ENCODE measurements at regions not wholly inside any gene's neighbourhood (a gene's known extent, or its start where the extent isn't known, plus 50 kb on each side); places are given as distances from the start of the nearest gene placed in this dataset.

DNA sequence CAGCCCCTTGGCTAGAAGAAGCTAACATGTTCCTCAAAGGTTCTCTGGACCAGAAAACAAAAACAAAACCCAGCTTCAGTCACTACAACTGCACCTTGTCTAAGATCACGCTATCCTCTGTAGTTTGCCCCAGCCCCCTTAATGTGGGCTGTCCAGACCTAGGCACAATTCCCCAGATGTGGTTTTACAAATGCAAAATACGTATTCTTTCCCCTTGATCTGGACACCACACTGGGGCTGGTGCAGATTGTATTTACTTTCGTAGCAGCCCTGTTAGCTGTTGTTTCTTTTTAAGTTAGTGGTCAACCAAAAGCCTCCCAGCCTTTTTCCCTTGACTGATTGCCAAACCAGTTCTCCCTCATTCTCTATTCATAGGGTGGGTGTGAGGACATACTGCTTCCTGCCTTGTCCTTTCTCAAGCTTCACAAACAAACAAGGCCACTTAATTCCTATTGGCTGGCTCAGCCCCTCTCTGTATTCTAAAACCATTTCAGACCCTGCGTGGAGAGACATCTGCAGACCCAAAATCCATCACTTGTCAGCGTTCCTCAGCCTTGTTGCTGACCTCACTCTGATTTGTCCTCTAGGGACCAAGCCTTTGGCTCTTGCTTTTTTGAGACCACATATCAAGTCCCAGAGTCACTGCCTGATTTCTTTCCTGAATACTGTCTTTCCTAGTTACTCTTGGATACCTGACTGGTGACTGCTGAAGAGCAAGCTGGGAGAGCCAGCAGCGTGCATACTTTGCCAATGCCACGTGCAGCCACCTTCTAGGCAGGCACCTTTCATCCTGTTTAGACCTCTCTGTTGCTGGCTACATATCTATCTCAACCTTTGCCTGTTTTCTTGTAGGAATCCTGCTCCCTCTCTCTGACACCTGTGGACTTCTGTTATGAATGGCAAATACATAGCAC is 96.4 kb upstream of the RAB3GAP2 start:
- TF ChIP-seq, protein P1, sequence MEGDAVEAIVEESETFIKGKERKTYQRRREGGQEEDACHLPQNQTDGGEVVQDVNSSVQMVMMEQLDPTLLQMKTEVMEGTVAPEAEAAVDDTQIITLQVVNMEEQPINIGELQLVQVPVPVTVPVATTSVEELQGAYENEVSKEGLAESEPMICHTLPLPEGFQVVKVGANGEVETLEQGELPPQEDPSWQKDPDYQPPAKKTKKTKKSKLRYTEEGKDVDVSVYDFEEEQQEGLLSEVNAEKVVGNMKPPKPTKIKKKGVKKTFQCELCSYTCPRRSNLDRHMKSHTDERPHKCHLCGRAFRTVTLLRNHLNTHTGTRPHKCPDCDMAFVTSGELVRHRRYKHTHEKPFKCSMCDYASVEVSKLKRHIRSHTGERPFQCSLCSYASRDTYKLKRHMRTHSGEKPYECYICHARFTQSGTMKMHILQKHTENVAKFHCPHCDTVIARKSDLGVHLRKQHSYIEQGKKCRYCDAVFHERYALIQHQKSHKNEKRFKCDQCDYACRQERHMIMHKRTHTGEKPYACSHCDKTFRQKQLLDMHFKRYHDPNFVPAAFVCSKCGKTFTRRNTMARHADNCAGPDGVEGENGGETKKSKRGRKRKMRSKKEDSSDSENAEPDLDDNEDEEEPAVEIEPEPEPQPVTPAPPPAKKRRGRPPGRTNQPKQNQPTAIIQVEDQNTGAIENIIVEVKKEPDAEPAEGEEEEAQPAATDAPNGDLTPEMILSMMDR (IDR thresholded peaks at IDR 0.05; ENCODE audit: low read length, missing control alignments): no peak
- DNase-seq (ENCODE audit: low read depth): peak; percentile 7

DNA sequence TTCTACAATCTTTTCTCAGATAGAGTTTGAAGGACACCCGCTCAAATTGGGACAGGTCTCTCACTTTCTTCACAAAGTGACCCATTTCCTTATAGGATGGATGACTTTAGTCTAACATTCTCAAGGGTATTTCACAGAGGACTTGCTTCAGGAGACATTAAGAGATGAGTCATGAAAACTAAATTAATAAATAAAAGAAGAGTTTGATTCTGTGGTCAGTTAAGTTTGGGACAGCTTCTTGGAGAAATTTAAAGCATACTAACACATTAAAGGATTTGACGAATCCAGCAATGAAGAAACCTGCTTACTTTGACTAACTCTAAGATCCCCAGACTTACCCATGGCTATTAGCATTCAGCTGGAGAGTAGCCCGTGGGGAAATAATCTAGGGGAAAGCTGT is 95.6 kb upstream of the RAB3GAP2 start:
- TF ChIP-seq, protein P1 (IDR thresholded peaks at IDR 0.05; ENCODE audit: low read length, missing control alignments): no peak
- H3K4me3 ChIP-seq (replicated peaks; ENCODE audit: low read depth, low read length): no peak overlapping the region
- DNase-seq (ENCODE audit: low read depth): no peak

More for the DNA sequence above, 96.4 kb upstream of the RAB3GAP2 start:
- H3K4me3 ChIP-seq (replicated peaks; ENCODE audit: low read depth, low read length): no peak overlapping the region

GRCh38 chr1:220366269-220366668 is 94.0 kb upstream of the RAB3GAP2 start:
- no peak overlapping the region for H3K4me3 ChIP-seq (replicated peaks; ENCODE audit: low read depth, low read length)
- DNase-seq (ENCODE audit: low read depth): no peak
- TF ChIP-seq, protein P1 (IDR thresholded peaks at IDR 0.05; ENCODE audit: low read length, missing control alignments): no peak

DNA sequence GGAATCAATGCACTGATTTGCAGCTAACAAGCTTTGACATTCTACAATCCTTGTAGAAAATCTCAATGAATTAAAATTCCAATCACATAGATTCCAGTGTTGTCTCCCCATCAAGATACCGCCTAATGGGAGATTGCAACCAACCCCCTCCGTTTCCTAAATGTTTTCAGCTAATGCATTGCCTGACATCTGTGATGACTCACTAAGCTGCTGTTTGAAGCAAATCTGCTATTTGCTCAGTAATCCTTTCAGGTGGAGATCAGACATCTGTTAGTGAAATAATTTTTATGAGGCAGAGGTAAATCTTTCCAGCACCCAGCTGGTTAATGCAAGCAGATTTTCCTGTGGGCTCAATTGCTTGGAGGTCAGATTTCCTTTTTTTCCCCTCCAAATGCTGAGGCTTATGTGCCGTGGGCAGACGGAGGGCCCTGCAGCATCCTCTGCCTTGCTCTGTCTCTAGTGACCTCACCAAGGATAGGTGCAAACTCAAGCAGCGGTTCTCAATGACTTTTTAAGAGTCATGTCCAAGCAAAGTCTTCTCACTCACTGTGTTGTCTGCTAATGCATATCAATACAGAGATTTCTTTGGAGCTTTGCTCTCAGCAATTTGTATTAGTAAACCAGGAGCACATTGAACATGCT is 91.1 kb upstream of the RAB3GAP2 start:
- TF ChIP-seq, protein P1 (IDR thresholded peaks at IDR 0.05; ENCODE audit: low read length, missing control alignments): no peak
- no peak overlapping the region for H3K4me3 ChIP-seq (replicated peaks; ENCODE audit: low read depth, low read length)
- no peak for DNase-seq (ENCODE audit: low read depth)

DNA sequence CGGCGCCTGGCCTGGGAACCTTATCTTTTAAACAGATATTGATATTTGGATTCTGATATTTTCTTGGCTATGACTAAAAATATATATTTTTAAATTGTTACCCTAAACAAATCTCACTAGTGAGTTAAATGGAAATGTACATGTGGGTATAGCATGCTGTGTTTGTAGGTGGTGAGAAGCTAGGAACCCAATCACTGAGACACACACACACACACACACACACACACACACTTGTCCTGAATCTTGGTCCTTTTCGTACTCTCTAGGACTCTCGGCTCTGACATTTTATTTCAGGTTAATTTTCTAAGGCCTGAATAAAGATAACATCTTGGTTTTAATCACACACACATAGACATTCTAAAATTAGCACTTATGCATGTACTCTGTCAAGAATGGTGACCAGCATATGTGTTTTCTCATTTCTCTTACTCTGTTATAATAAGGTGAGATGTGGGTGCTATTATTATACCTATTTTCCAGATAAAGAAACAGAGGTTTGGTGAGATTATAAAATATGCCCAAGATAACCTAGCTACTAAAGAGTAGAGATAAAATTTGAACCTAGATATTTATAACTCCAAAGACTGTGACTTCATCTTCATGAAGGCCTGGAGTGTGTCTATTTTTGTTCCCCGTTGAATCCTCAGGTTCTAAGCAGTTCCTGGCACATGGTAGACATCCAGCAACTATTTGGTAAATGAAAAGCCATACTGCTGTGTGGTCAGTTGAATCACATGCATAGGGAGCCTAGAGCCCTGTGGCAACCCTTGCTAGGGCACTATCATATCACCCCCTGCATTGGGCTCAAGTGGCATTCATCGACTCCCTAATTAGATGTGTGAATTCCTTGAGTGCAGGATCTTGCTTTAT is 85.0 kb upstream of the RAB3GAP2 start:
- no peak overlapping the region for H3K4me3 ChIP-seq (replicated peaks; ENCODE audit: low read depth, low read length)
- DNase-seq (ENCODE audit: low read depth): no peak
- TF ChIP-seq, protein P1 (IDR thresholded peaks at IDR 0.05; ENCODE audit: low read length, missing control alignments): no peak

DNA sequence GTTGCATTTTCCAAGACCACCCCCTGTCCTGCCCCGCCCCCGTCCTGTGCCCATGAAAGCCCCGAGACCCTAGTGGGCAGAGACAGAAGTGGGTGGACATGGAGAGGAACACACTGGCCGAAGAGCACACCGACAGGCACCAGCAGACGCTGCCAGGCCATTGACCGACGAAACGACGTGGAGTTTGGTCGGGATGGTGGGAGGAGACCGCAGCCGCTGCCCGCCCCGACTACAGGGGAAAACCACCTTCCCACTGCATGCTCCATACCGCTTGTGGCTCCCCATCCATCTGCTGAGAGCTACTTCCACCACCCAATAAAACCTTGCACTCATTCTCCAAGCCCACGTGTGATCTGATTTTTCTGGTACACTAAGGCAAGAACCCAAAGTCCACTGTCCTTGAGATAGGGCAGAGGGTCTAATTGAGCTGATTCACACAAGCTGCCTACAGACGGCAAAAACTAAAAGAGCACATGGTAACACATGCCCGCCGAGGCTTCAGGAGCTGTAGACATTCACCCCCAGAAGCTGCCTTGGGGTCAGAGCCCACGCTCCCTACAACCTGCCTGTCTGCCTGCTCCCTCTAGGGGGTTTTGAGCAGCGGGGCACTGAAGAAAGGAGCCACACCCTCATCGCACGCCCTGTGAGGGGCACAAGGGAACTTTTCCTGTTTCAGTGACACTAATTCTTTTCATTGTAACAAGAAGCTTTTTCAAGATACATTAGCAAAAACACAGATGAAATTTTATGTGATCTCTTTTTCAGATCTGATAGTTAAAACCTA is 81.2 kb upstream of the RAB3GAP2 start:
- TF ChIP-seq, protein P1 (IDR thresholded peaks at IDR 0.05; ENCODE audit: low read length, missing control alignments): no peak
- no peak overlapping the region for H3K4me3 ChIP-seq (replicated peaks; ENCODE audit: low read depth, low read length)
- no peak for DNase-seq (ENCODE audit: low read depth)
